Fibroblast of villous mesenchyme (primary cell): ENCODE measurements at regions not wholly inside any gene's neighbourhood (a gene's known extent, or its start where the extent isn't known, plus 50 kb on each side); places are given as distances from the start of the nearest gene placed in this dataset.

Experiments used
- DNase-seq: peaks from one replicate; pipeline ENCODE4 v3.0.0-alpha.2; 2010; ENCODE audit warnings: low read depth
- H3K4me3 ChIP-seq: 2 replicates; pipeline ENCODE4 v1.5.1; 2011; ENCODE audit warnings: low read depth, mild to moderate bottlenecking, low read length
- CTCF ChIP-seq: IDR thresholded peaks from 2 replicates; pipeline ENCODE4 v1.5.1; 2012; ENCODE audit warnings: low read depth, mild to moderate bottlenecking, low read length; ENCODE audit not compliant: insufficient read depth

DNA sequence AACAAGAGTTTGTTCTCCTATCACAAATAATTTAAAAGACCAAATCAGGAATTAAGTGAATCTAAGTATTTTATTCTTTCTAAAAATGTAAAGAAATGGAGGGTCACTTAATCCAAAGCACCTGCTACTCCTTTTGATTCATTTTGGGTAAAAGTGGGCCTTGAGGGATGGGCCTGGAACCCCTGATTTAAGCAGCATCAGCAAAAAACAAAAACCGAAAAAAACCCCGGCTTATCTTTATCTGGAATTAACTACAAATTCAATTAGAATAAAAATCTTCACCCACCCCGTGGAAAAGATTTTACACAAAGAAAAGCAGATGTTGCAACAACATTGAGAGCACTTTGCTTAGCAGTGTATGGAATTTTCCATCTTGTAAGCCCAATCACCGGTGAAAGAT lies 1018.2 kb downstream of the MCTP2 start:
- peak; percentile 50 for DNase-seq
- no peak overlapping the region for H3K4me3 ChIP-seq
- no peak for TF ChIP-seq CTCF

DNA sequence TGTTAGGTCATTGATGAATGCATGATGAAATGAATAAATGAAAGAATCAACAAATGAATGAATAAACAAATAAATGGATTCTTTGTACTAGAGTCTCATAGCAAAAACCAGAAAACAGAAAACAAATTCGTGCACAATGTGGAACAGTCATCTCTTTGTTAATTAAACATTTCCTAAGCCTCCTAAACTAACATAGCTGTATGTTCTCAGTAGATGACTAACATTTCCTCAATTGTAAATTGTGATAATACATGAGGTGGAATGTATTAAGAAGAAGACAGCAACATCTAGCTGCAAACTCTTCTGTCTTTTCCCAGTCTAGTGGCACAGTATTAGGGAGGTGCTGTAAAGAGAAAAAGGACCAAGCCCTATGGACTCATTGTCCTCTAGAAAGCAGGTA lies 1021.0 kb downstream of the MCTP2 start:
- DNase-seq: no peak
- TF ChIP-seq CTCF: no peak

GRCh38 chr15:95254263-95254662 lies 1022.9 kb downstream of the MCTP2 start:
- no peak for TF ChIP-seq CTCF
- H3K4me3 ChIP-seq: no peak overlapping the region
- peak; percentile 53 for DNase-seq

More for the DNA sequence above, 1021.0 kb downstream of the MCTP2 start:
- H3K4me3 ChIP-seq: no peak overlapping the region

DNA sequence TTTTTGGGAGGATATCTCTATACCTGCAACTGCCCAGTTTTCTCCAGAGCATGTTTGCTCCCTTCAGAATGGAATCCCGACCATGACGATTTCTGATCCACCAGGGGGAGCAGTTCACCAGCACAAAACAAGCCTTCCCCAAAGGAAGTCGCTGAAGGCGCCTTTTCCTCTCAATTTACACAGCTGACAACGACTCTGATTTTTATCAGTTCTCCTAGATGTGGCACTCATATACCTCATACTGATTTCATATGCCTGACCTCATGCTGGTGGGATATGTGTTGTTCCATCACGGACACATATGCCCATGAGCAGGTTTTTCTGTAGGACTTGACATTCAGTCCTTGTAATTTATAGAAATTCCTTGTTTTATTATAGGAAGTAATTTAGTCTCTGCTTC lies 1028.2 kb downstream of the MCTP2 start:
- peak; percentile 87 for DNase-seq
- TF ChIP-seq CTCF: peak; percentile 81
- no peak overlapping the region for H3K4me3 ChIP-seq

DNA sequence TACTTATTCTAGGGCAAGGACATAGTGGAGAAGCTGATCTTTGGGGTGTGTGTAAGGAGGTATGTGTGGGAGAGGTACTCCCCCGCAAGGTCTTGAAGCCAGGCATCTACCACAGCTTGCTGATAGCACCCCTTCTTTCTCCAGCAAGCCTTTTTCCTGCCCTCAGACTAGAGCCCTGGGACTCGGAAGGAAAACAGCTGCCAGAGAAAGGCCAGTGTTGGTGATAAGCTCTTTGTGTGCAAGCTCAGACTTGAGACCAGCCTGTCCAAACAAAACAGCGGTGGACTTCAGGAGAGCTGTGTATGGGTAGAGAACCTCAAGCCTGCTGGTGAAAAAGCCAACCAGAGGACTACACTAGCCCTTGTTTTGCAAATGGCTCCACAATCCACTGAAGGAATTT lies 1028.6 kb downstream of the MCTP2 start:
- H3K4me3 ChIP-seq: no peak overlapping the region
- DNase-seq: peak; percentile 39
- no peak for TF ChIP-seq CTCF

DNA sequence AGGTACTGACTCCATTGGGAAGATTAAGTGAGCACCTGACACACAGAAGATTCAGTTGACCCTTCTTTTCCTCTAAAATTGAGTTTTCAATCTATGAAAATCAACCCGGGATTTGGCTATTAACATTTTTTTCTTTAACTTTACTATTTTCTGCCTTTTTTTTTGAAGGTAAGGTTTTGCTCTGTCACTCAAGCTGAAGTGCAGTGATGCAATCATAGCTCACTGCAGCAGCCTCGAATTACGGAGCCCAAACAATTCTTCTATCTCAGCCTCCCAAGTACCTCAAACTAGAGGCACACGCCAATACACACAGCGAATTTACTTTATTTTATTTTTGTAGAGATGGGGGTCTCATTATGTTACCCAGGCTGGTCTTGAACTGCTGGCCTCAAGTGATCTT lies 1029.5 kb downstream of the MCTP2 start:
- no peak for DNase-seq
- H3K4me3 ChIP-seq: no peak overlapping the region
- TF ChIP-seq CTCF: no peak

- DNase-seq: no peak
- no peak overlapping the region for H3K4me3 ChIP-seq
- TF ChIP-seq CTCF: no peak
Measured at GRCh38 chr15:95261546-95261945, 1030.2 kb downstream of the MCTP2 start.
